Stomach (tissue), 4 donors: ENCODE measurements at regions not wholly inside any gene's neighbourhood (a gene's known extent, or its start where the extent isn't known, plus 50 kb on each side); places are given as distances from the start of the nearest gene placed in this dataset.

ENCODE experiments used
- EP300 ChIP-seq: sonication (generic); formaldehyde crosslinking; IDR thresholded peaks from one replicate; pipeline ENCODE4 v1.6.1; 2017; ENCODE audit warnings: antibody characterized with exemption
- POLR2A ChIP-seq, 4 donors: fragments of 450-650 bp; IDR thresholded peaks; one replicate each; pipeline ENCODE4 v1.6.1; 2016; ENCODE audit warnings: antibody characterized with exemption in 4 of 4, control low read depth in 2 of 4, mild to moderate bottlenecking in 1 of 4, moderate library complexity in 1 of 4
- POLR2AphosphoS5 ChIP-seq, 3 donors: sonication (generic); formaldehyde crosslinking; IDR thresholded peaks; one replicate each; pipeline ENCODE4 v1.6.1; 2016; ENCODE audit warnings: antibody characterized with exemption in 3 of 3
- TF ChIP-seq, protein P1 (sequence below), 7 experiments: fragments of 450-650 bp in 4 of 7; fragments of 200-600 bp in 3 of 7; sonication (generic) in 3 of 7; IDR thresholded peaks; one replicate each; pipeline ENCODE4 v1.5.1; 2016 to 2019; ENCODE audit warnings: antibody characterized with exemption in 7 of 7, control low read depth in 2 of 7, mild to moderate bottlenecking in 1 of 7

DNA sequence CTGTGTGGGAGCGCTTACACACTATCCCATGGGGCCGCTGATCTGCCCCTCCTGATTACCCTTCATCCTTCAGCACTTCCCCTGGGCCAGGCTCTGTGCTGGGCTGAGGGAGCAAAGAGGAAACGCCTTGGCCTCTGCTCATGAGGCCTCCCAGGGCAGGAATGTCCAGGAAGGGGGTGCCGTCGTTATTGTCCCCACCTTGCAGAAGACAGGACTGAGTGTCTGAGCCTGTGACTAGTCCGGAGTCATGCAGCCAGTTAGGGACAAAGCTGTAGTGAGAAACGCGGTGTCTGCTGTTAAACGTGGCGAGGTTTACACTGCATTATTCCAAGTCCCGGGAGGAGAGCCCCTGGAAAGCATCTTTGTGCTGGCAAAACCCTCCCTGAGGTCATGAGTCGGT, 160.0 kb downstream of the TRIM29 start:
- TF ChIP-seq POLR2AphosphoS5 (IDR thresholded peaks at IDR 0.05) (no peak), POLR2A (IDR thresholded peaks at IDR 0.05) (no peak), EP300 (no peak)
- TF ChIP-seq, protein P1, sequence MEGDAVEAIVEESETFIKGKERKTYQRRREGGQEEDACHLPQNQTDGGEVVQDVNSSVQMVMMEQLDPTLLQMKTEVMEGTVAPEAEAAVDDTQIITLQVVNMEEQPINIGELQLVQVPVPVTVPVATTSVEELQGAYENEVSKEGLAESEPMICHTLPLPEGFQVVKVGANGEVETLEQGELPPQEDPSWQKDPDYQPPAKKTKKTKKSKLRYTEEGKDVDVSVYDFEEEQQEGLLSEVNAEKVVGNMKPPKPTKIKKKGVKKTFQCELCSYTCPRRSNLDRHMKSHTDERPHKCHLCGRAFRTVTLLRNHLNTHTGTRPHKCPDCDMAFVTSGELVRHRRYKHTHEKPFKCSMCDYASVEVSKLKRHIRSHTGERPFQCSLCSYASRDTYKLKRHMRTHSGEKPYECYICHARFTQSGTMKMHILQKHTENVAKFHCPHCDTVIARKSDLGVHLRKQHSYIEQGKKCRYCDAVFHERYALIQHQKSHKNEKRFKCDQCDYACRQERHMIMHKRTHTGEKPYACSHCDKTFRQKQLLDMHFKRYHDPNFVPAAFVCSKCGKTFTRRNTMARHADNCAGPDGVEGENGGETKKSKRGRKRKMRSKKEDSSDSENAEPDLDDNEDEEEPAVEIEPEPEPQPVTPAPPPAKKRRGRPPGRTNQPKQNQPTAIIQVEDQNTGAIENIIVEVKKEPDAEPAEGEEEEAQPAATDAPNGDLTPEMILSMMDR (IDR thresholded peaks at IDR 0.05) = no peak
